SU-DHL-6 (cell line): ENCODE measurements at regions not wholly inside any gene's neighbourhood (a gene's known extent, or its start where the extent isn't known, plus 50 kb on each side); places are given as distances from the start of the nearest gene placed in this dataset.

Experiments used
- H2AFZ ChIP-seq: fragments of 200-600 bp; sonication (generic); 2 replicates; pipeline ENCODE4 v1.6.1; 2014; ENCODE audit warnings: low read depth, mild to moderate bottlenecking, moderate library complexity, mixed read lengths, antibody characterized with exemption, low read length; ENCODE audit not compliant: severe bottlenecking
- H3F3A ChIP-seq: fragments of 200-600 bp; shearing (Covaris generic); 2 replicates; pipeline ENCODE4 v1.6.0; 2016; ENCODE audit warnings: antibody characterized with exemption, mild to moderate bottlenecking; ENCODE audit not compliant: insufficient read depth
- H3K27ac ChIP-seq: fragments of 200-600 bp; sonication (generic); 2 replicates; pipeline ENCODE4 v1.5.1; 2016; ENCODE audit warnings: low read depth, mild to moderate bottlenecking, low read length, moderate library complexity, mixed read lengths
- H3K27me3 ChIP-seq: fragments of 200-600 bp; sonication (generic), shearing (Covaris generic); 2 replicates; pipeline ENCODE4 v1.6.0; 2014; ENCODE audit warnings: mild to moderate bottlenecking, low read length
- H3K36me3 ChIP-seq: fragments of 200-600 bp; sonication (generic); 2 replicates; pipeline ENCODE4 v1.6.1; 2014; ENCODE audit warnings: mild to moderate bottlenecking, low read length, mixed read lengths
- H3K4me2 ChIP-seq: fragments of 300-600, 200-600 bp; shearing (Covaris generic), sonication (generic); 2 replicates; pipeline ENCODE4 v1.6.0; 2014; ENCODE audit warnings: low read length, low read depth, mild to moderate bottlenecking; ENCODE audit not compliant: poor library complexity, severe bottlenecking
- H3K4me3 ChIP-seq: fragments of 200-600 bp; sonication (generic); 2 replicates; pipeline ENCODE4 v1.5.1; 2014; ENCODE audit warnings: antibody characterized with exemption, low read length, mild to moderate bottlenecking, mixed read lengths; ENCODE audit not compliant: insufficient read depth, poor library complexity, severe bottlenecking
- H3K79me2 ChIP-seq: fragments of 200-600 bp; sonication (generic); 2 replicates; pipeline ENCODE4 v1.6.1; 2014; ENCODE audit warnings: mild to moderate bottlenecking, low read length, moderate library complexity; ENCODE audit not compliant: insufficient read depth
- H3K9ac ChIP-seq: fragments of 200-600 bp; sonication (generic); 2 replicates; pipeline ENCODE4 v1.7.0; 2014; ENCODE audit warnings: mild to moderate bottlenecking, low read length
- H3K9me2 ChIP-seq: fragments of 200-600 bp; sonication (generic); replicated peaks from 2 replicates; pipeline ENCODE4 v1.6.1; 2014; ENCODE audit warnings: low read length; ENCODE audit not compliant: insufficient read depth
- H3K9me3 ChIP-seq: fragments of 200-600 bp; sonication (generic); 2 replicates; pipeline ENCODE4 v1.6.1; 2014; ENCODE audit warnings: low read length, mixed read lengths; ENCODE audit not compliant: insufficient read depth
- H4K20me1 ChIP-seq: fragments of 200-600 bp; sonication (generic); 2 replicates; pipeline ENCODE4 v1.6.1; 2014; ENCODE audit warnings: low read depth, mild to moderate bottlenecking, antibody characterized with exemption, low read length, moderate library complexity, mixed read lengths
- CTCF ChIP-seq: fragments of 200-600 bp; sonication (generic); IDR thresholded peaks from one replicate; pipeline ENCODE4 v1.5.1; 2017; ENCODE audit warnings: antibody characterized with exemption, mild to moderate bottlenecking, low read length, moderate library complexity; ENCODE audit not compliant: insufficient read depth, poor library complexity, severe bottlenecking
- EZH2phosphoT487 ChIP-seq: fragments of 200-600 bp; sonication (generic), shearing (Covaris generic); conservative IDR thresholded peaks from 2 replicates; pipeline ENCODE4 v1.6.1; 2018; ENCODE audit warnings: mild to moderate bottlenecking, antibody characterized with exemption, low read length, moderate library complexity, mixed read lengths

- H3K9ac ChIP-seq, result no peak overlapping the region
- 0 out of 2 replicates have a peak, but pooled peaks cover 3% of the 10 kb centered on the region for H3K36me3 ChIP-seq
- H3K4me2 ChIP-seq, result no peak overlapping the region
- H3K79me2 ChIP-seq, result no peaks in the 10 kb centered on the region
- H3K4me3 ChIP-seq, result no peak overlapping the region
- no peak overlapping the region for H3K27ac ChIP-seq
- no peaks in the 10 kb centered on the region for H3K9me2 ChIP-seq
- no peaks in the 10 kb centered on the region for H3K27me3 ChIP-seq
- H4K20me1 ChIP-seq, result no peaks in the 10 kb centered on the region
- peaks cover 17% of the 10 kb centered on the region; the same call in 1 of the 2 replicates for H3K9me3 ChIP-seq
- no peaks in the 10 kb centered on the region for H3F3A ChIP-seq
- TF ChIP-seq EZH2phosphoT487, result no peak
- TF ChIP-seq CTCF, result no peak
- no peak overlapping the region for H2AFZ ChIP-seq
Measured at GRCh38 chr5:66469684-66470083, 126.5 kb upstream of the MAST4 start.

- no peak overlapping the region for H3K27ac ChIP-seq
- no peak overlapping the region for H3K9ac ChIP-seq
- peaks cover 13% of the 10 kb centered on the region; the same call in 1 of the 2 replicates for H3K9me3 ChIP-seq
- H3K27me3 ChIP-seq, result no peaks in the 10 kb centered on the region
- H3K79me2 ChIP-seq, result no peaks in the 10 kb centered on the region
- no peak overlapping the region for H3K4me2 ChIP-seq
- TF ChIP-seq EZH2phosphoT487 (no peak), CTCF (no peak)
- H3K9me2 ChIP-seq, result no peaks in the 10 kb centered on the region
- no peak overlapping the region for H3K4me3 ChIP-seq
- H4K20me1 ChIP-seq, result no peaks in the 10 kb centered on the region
- 0 out of 2 replicates have a peak, but pooled peaks cover under 1% of the 10 kb centered on the region for H3K36me3 ChIP-seq
- no peak overlapping the region for H2AFZ ChIP-seq
- no peaks in the 10 kb centered on the region for H3F3A ChIP-seq
Measured at GRCh38 chr5:66472010-66472409, 124.2 kb upstream of the MAST4 start.

- H3K27ac ChIP-seq, result no peak overlapping the region
- TF ChIP-seq EZH2phosphoT487, result no peak
- TF ChIP-seq CTCF, result no peak
- H3K36me3 ChIP-seq, result no peaks in the 10 kb centered on the region
- no peaks in the 10 kb centered on the region for H3K9me2 ChIP-seq
- H3K4me3 ChIP-seq, result no peak overlapping the region
- no peaks in the 10 kb centered on the region for H3F3A ChIP-seq
- H3K4me2 ChIP-seq, result no peak overlapping the region
- H4K20me1 ChIP-seq, result no peaks in the 10 kb centered on the region
- no peaks in the 10 kb centered on the region for H3K27me3 ChIP-seq
- no peaks in the 10 kb centered on the region for H3K9me3 ChIP-seq
- no peak overlapping the region for H3K9ac ChIP-seq
- no peaks in the 10 kb centered on the region for H3K79me2 ChIP-seq
- H2AFZ ChIP-seq, result no peak overlapping the region
Measured at GRCh38 chr5:66475731-66476130, 120.5 kb upstream of the MAST4 start.
